A673 (cell line): ENCODE measurements at regions not wholly inside any gene's neighbourhood (a gene's known extent, or its start where the extent isn't known, plus 50 kb on each side); places are given as distances from the start of the nearest gene placed in this dataset.

Experiments
- EZH2 ChIP-seq: fragments of 200-600 bp; sonication (generic); IDR thresholded peaks from 2 replicates; pipeline ENCODE4 v1.6.1; 2017; ENCODE audit warnings: borderline replicate concordance, low read depth, mild to moderate bottlenecking, mixed read lengths, antibody characterized with exemption, low read length; ENCODE audit not compliant: poor library complexity, severe bottlenecking
- TF ChIP-seq, protein P1 (sequence below): fragments of 300-800, 200-600 bp; sonication (generic); conservative IDR thresholded peaks from 2 replicates; pipeline ENCODE4 v1.5.1; 2017; ENCODE audit warnings: low read depth, mild to moderate bottlenecking, antibody characterized with exemption, low read length, moderate library complexity, mixed read lengths

DNA sequence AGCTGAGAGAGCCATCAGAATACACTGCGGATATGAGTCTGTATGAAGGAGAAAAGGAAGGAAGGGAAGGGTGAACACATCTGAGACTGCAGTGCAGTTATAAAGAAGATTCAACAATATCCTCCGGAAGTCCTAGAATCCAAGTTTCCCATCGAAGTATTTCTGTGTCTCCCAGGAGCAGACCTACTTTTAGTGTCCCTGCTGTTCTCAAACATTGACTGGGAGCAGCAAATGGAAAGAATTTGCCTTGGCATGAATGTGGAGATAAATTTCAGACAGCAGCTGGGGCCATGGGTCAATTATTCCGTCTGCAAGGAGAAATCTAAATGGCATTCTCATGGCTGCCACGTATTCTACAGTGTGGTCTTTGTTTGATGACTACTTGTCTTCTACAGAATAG, 478.1 kb upstream of the SMC2 start:
- TF ChIP-seq, protein P1, sequence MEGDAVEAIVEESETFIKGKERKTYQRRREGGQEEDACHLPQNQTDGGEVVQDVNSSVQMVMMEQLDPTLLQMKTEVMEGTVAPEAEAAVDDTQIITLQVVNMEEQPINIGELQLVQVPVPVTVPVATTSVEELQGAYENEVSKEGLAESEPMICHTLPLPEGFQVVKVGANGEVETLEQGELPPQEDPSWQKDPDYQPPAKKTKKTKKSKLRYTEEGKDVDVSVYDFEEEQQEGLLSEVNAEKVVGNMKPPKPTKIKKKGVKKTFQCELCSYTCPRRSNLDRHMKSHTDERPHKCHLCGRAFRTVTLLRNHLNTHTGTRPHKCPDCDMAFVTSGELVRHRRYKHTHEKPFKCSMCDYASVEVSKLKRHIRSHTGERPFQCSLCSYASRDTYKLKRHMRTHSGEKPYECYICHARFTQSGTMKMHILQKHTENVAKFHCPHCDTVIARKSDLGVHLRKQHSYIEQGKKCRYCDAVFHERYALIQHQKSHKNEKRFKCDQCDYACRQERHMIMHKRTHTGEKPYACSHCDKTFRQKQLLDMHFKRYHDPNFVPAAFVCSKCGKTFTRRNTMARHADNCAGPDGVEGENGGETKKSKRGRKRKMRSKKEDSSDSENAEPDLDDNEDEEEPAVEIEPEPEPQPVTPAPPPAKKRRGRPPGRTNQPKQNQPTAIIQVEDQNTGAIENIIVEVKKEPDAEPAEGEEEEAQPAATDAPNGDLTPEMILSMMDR: no peak
- no peak for TF ChIP-seq EZH2
